ENCODE measurements at regions not wholly inside any gene's neighbourhood (a gene's known extent, or its start where the extent isn't known, plus 50 kb on each side); places are given as distances from the start of the nearest gene placed in this dataset.

DNA sequence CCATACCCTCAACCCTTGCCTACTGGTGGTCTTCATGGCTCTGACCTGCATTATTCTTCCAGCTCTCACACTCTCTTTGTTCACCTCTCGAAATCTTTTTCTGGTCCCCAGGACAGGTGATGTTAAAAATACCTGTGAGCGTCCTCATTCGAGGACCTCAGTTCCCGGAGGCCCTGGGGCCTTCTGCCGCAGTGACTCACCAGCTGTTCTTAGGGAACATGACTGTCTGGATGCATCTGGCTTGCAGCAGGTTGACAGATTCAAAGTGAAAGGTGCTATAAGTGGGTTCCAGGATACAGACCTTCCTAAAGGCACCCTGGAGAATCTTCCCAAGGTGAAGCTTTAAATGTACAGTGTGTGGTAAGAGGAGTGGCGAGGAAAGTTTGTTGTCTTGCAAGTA, 210.4 kb upstream of the KCNG1 start:
- peaks cover 11% of the 10 kb centered on the region for H3K9me3 Mint-ChIP-seq
- H3K36me3 Mint-ChIP-seq (ENCODE audit: low read depth), result no peaks in the 10 kb centered on the region
- peaks cover 29% of the 10 kb centered on the region for H3K27me3 Mint-ChIP-seq (ENCODE audit: low read depth)
- H3K4me1 Mint-ChIP-seq, result peaks cover 9% of the 10 kb centered on the region
- no peak for TF ChIP-seq CTCF (IDR thresholded peaks at IDR 0.05; ENCODE audit: unreplicated experiment in 3 of 3)
- no peak overlapping the region for H3K4me3 Mint-ChIP-seq
- H3K27ac Mint-ChIP-seq, result no peak overlapping the region

DNA sequence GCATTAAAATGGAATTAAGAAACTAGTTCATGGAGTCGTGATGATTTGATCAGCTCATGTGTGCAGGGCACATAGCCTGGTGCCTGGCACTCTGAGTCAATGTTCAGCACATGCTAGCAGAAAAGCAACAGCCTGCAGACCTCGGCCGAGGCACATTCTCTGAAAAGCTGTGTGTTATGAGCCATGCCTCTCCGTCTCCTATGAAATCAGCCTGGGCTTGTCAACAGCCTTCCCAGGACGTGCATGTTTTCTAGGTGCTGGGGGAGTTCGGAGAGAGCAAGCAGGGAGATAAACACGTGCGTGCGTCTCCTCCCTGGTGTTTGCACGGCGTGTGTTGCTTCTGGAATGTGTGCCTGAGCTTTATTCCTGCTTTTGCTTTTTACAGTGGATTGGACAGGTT, 207.8 kb upstream of the KCNG1 start:
- no peak for TF ChIP-seq CTCF (IDR thresholded peaks at IDR 0.05; ENCODE audit: unreplicated experiment in 3 of 3)
- H3K4me1 Mint-ChIP-seq, result no peaks in the 10 kb centered on the region
- no peaks in the 10 kb centered on the region for H3K36me3 Mint-ChIP-seq (ENCODE audit: low read depth)
- no peak overlapping the region for H3K27ac Mint-ChIP-seq
- peaks cover 11% of the 10 kb centered on the region for H3K9me3 Mint-ChIP-seq
- H3K27me3 Mint-ChIP-seq (ENCODE audit: low read depth), result peaks cover 33% of the 10 kb centered on the region
- H3K4me3 Mint-ChIP-seq, result no peak overlapping the region

GRCh38 chr20:51228763-51229162, 205.9 kb upstream of the KCNG1 start:
- Mint-ChIP-seq H3K27me3 (ENCODE audit: low read depth) (peaks cover 29% of the 10 kb centered on the region), H3K9me3 (peaks cover 8% of the 10 kb centered on the region), H3K4me3 (no peak overlapping the region), H3K36me3 (ENCODE audit: low read depth) (no peaks in the 10 kb centered on the region), H3K4me1 (no peaks in the 10 kb centered on the region), H3K27ac (no peak overlapping the region)
- no peak for TF ChIP-seq CTCF (IDR thresholded peaks at IDR 0.05; ENCODE audit: unreplicated experiment in 3 of 3)

- H3K36me3 Mint-ChIP-seq (ENCODE audit: low read depth), result no peaks in the 10 kb centered on the region
- no peak overlapping the region for H3K27ac Mint-ChIP-seq
- H3K4me1 Mint-ChIP-seq, result peaks cover 3% of the 10 kb centered on the region
- no peak overlapping the region for H3K4me3 Mint-ChIP-seq
- H3K27me3 Mint-ChIP-seq (ENCODE audit: low read depth), result peaks cover 37% of the 10 kb centered on the region
- no peak for TF ChIP-seq CTCF (IDR thresholded peaks at IDR 0.05; ENCODE audit: unreplicated experiment in 3 of 3)
- peaks cover 10% of the 10 kb centered on the region for H3K9me3 Mint-ChIP-seq
Observed at GRCh38 chr20:51227744-51228143, 204.8 kb upstream of the KCNG1 start.

GRCh38 chr20:51223183-51223720, 200.3 kb upstream of the KCNG1 start:
- Mint-ChIP-seq H3K27me3 (ENCODE audit: low read depth) (peaks cover 53% of the 10 kb centered on the region), H3K9me3 (peaks cover 7% of the 10 kb centered on the region), H3K36me3 (ENCODE audit: low read depth) (no peaks in the 10 kb centered on the region), H3K4me1 (peaks cover 12% of the 10 kb centered on the region), H3K27ac (no peak overlapping the region), H3K4me3 (no peak overlapping the region)
- TF ChIP-seq CTCF (IDR thresholded peaks at IDR 0.05; ENCODE audit: unreplicated experiment in 3 of 3), result no peak

DNA sequence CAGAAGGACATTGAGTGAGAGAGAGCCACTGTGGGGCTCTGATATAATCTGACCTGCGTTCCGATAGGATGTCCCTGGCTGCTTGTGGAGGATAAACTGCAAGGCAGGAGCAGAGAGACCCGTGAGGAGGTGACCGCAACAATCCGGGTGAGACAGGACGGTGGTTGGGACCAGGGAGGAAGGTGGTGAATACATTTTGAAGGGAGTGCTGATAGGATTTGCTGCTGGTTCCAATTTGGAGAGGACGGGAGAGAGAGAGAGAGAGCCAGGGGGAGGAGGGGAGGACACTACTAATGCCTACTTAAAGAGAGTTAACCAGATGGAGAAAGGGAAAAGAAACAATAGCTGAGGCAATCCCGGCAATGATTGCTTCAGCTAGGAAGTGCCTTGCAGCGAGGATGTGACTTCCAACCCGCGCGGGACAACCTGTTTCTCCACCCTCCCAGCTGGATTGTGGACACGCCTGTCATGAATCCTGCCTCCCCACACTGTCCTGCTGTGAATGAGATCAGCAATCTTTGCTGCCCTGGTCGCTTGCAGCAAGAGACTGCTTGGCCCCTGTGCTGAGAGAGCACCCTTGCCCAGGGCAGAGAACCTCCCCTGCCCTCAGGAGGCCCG, 199.0 kb upstream of the KCNG1 start:
- peaks cover 12% of the 10 kb centered on the region for H3K4me1 Mint-ChIP-seq
- H3K36me3 Mint-ChIP-seq (ENCODE audit: low read depth), result no peaks in the 10 kb centered on the region
- H3K9me3 Mint-ChIP-seq, result peaks cover 11% of the 10 kb centered on the region
- H3K27ac Mint-ChIP-seq, result no peak overlapping the region
- TF ChIP-seq CTCF (IDR thresholded peaks at IDR 0.05; ENCODE audit: unreplicated experiment in 3 of 3), result no peak
- peaks cover 46% of the 10 kb centered on the region for H3K27me3 Mint-ChIP-seq (ENCODE audit: low read depth)
- H3K4me3 Mint-ChIP-seq, result no peak overlapping the region

Measured in nephron (organoid).